ENCODE measurements at regions not wholly inside any gene's neighbourhood (a gene's known extent, or its start where the extent isn't known, plus 50 kb on each side); places are given as distances from the start of the nearest gene placed in this dataset.

- no peaks in the 10 kb centered on the region for H3K9me2 ChIP-seq (ENCODE audit: insufficient read depth, low read length)
- H3K9me3 ChIP-seq (ENCODE audit: low read length) = no peaks in the 10 kb centered on the region
- no peak overlapping the region for H3K27ac ChIP-seq (ENCODE audit: low read length)
- no peaks in the 10 kb centered on the region for H3F3A ChIP-seq (ENCODE audit: insufficient read depth, low read length, poor library complexity, severe bottlenecking)
- H3K4me2 ChIP-seq (ENCODE audit: low read length) = no peak overlapping the region
- H2AFZ ChIP-seq (ENCODE audit: low read depth, low read length) = no peak overlapping the region
- H3K27me3 ChIP-seq (ENCODE audit: insufficient read depth, low read depth, low read length) = no peaks in the 10 kb centered on the region
- H3K36me3 ChIP-seq (ENCODE audit: insufficient read depth, low read length) = no peaks in the 10 kb centered on the region
- no peak overlapping the region for H3K9ac ChIP-seq (ENCODE audit: low read length)
- no peak overlapping the region for H3K4me3 ChIP-seq (ENCODE audit: low read length)
- no peaks in the 10 kb centered on the region for H4K20me1 ChIP-seq (ENCODE audit: insufficient read depth)
- no peaks in the 10 kb centered on the region for H3K79me2 ChIP-seq (replicated peaks; ENCODE audit: insufficient read depth, low read length)
- TF ChIP-seq RAD21 (conservative IDR thresholded peaks at IDR 0.05) (no peak), EP300 (conservative IDR thresholded peaks at IDR 0.05; ENCODE audit: poor library complexity, severe bottlenecking) (no peak), MXI1 (conservative IDR thresholded peaks at IDR 0.05; ENCODE audit: poor library complexity, severe bottlenecking) (no peak), CTCF (IDR thresholded peaks at IDR 0.05; ENCODE audit: poor library complexity, severe bottlenecking) (no peak), POLR2AphosphoS5 (IDR thresholded peaks at IDR 0.05) (no peak)
- TF ChIP-seq, protein P1, sequence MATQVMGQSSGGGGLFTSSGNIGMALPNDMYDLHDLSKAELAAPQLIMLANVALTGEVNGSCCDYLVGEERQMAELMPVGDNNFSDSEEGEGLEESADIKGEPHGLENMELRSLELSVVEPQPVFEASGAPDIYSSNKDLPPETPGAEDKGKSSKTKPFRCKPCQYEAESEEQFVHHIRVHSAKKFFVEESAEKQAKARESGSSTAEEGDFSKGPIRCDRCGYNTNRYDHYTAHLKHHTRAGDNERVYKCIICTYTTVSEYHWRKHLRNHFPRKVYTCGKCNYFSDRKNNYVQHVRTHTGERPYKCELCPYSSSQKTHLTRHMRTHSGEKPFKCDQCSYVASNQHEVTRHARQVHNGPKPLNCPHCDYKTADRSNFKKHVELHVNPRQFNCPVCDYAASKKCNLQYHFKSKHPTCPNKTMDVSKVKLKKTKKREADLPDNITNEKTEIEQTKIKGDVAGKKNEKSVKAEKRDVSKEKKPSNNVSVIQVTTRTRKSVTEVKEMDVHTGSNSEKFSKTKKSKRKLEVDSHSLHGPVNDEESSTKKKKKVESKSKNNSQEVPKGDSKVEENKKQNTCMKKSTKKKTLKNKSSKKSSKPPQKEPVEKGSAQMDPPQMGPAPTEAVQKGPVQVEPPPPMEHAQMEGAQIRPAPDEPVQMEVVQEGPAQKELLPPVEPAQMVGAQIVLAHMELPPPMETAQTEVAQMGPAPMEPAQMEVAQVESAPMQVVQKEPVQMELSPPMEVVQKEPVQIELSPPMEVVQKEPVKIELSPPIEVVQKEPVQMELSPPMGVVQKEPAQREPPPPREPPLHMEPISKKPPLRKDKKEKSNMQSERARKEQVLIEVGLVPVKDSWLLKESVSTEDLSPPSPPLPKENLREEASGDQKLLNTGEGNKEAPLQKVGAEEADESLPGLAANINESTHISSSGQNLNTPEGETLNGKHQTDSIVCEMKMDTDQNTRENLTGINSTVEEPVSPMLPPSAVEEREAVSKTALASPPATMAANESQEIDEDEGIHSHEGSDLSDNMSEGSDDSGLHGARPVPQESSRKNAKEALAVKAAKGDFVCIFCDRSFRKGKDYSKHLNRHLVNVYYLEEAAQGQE (IDR thresholded peaks at IDR 0.05; ENCODE audit: borderline replicate concordance) = no peak
Measured at GRCh38 chrX:25928316-25928715, 209.8 kb upstream of the MAGEB18 start.

DNA sequence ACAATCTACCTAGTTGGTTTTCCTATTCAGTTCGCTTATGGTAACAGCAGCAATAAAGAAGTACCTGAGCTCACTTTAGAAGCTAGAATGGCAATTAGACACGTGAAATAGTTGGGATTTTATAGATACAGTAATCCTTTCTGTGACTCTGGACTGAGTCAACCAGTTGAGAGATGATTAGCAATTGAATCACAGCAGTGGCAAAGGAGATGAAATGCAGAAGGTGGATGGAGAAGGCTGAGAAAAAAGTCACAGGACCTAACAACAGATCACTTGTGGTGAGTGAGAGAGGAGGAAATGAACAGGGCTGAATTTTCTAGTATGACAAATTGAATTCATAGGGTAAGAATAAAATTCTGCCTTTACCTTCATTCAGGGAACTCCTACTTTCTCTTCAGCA is 197.1 kb upstream of the MAGEB18 start:
- H3K36me3 ChIP-seq (ENCODE audit: insufficient read depth, low read length) = no peaks in the 10 kb centered on the region
- no peak overlapping the region for H3K9ac ChIP-seq (ENCODE audit: low read length)
- no peak overlapping the region for H3K4me2 ChIP-seq (ENCODE audit: low read length)
- H3F3A ChIP-seq (ENCODE audit: insufficient read depth, low read length, poor library complexity, severe bottlenecking) = no peaks in the 10 kb centered on the region
- no peaks in the 10 kb centered on the region for H3K9me2 ChIP-seq (ENCODE audit: insufficient read depth, low read length)
- no peaks in the 10 kb centered on the region for H3K79me2 ChIP-seq (replicated peaks; ENCODE audit: insufficient read depth, low read length)
- H2AFZ ChIP-seq (ENCODE audit: low read depth, low read length) = no peak overlapping the region
- no peak overlapping the region for H3K4me3 ChIP-seq (ENCODE audit: low read length)
- H4K20me1 ChIP-seq (ENCODE audit: insufficient read depth) = no peaks in the 10 kb centered on the region
- TF ChIP-seq, protein P1 (IDR thresholded peaks at IDR 0.05; ENCODE audit: borderline replicate concordance) = no peak
- TF ChIP-seq TAF1 (IDR thresholded peaks at IDR 0.05; ENCODE audit: low read depth) (no peak), RAD21 (conservative IDR thresholded peaks at IDR 0.05) (no peak), POLR2AphosphoS5 (IDR thresholded peaks at IDR 0.05) (no peak), EP300 (conservative IDR thresholded peaks at IDR 0.05; ENCODE audit: poor library complexity, severe bottlenecking) (no peak), MXI1 (conservative IDR thresholded peaks at IDR 0.05; ENCODE audit: poor library complexity, severe bottlenecking) (no peak)
- no peak overlapping the region for H3K27ac ChIP-seq (ENCODE audit: low read length)
- no peaks in the 10 kb centered on the region for H3K9me3 ChIP-seq (ENCODE audit: low read length)
- H3K27me3 ChIP-seq (ENCODE audit: insufficient read depth, low read depth, low read length) = no peaks in the 10 kb centered on the region

Measured in neural cell (in vitro differentiated cells).